Thyroid gland (tissue), 4 donors: ENCODE measurements at regions not wholly inside any gene's neighbourhood (a gene's known extent, or its start where the extent isn't known, plus 50 kb on each side); places are given as distances from the start of the nearest gene placed in this dataset.

Experiments
- POLR2A ChIP-seq, 2 donors: fragments of 450-650 bp; IDR thresholded peaks; one replicate each; pipeline ENCODE4 v1.6.1; 2017; ENCODE audit warnings: antibody characterized with exemption in 2 of 2, mild to moderate bottlenecking in 2 of 2, moderate library complexity in 1 of 2
- TF ChIP-seq, protein P1 (sequence below), 6 experiments: fragments of 200-600 bp in 3 of 6; fragments of 450-650 bp in 3 of 6; sonication (generic) in 3 of 6; IDR thresholded peaks; one replicate each; pipeline ENCODE4 v1.5.1; 2016 to 2019; ENCODE audit warnings: antibody characterized with exemption in 6 of 6, mild to moderate bottlenecking in 2 of 6, inconsistent platforms in 1 of 6, moderate library complexity in 1 of 6

DNA sequence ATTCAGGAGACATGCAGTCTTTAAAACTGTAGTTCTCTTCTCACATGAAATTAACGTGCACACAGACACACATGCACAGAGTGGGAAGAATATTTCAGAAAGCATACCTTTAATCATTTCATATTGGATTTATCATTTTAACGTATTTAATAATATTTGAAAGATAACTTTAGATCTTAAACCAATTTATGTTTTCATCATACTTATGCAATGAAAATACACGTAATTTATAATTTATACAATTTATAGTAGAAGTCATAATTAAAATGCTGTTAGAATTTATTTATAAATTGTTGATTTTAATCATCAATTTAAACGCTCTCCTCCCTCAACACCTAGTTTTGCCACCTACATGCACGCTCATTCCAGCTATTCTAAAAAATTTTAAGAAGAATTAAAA, 894.9 kb upstream of the CTNND2 start:
- TF ChIP-seq, protein P1, sequence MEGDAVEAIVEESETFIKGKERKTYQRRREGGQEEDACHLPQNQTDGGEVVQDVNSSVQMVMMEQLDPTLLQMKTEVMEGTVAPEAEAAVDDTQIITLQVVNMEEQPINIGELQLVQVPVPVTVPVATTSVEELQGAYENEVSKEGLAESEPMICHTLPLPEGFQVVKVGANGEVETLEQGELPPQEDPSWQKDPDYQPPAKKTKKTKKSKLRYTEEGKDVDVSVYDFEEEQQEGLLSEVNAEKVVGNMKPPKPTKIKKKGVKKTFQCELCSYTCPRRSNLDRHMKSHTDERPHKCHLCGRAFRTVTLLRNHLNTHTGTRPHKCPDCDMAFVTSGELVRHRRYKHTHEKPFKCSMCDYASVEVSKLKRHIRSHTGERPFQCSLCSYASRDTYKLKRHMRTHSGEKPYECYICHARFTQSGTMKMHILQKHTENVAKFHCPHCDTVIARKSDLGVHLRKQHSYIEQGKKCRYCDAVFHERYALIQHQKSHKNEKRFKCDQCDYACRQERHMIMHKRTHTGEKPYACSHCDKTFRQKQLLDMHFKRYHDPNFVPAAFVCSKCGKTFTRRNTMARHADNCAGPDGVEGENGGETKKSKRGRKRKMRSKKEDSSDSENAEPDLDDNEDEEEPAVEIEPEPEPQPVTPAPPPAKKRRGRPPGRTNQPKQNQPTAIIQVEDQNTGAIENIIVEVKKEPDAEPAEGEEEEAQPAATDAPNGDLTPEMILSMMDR (IDR thresholded peaks at IDR 0.05), result no peak
- no peak for TF ChIP-seq POLR2A (IDR thresholded peaks at IDR 0.05)
